ENCODE measurements at regions not wholly inside any gene's neighbourhood (a gene's known extent, or its start where the extent isn't known, plus 50 kb on each side); places are given as distances from the start of the nearest gene placed in this dataset.

DNA sequence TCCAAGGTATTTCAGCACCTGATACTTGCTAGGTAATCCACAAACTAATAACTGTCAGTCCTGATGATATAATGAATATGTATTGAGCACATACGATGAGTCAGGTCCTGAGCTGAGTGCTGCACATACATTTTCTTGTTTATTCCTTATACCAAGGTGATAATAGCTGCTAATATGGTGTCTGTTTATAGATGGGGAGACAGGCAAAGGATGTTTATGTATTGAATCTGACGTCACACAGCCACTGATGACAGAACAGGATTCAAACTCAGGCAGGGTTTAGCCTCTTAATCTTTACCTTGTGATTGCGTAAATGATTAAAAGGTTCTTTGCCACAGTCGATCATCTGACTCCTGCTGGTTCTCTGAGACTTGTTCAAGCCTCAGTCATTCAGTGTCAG is 609.9 kb upstream of the CPEB2 start:
- no peaks in the 10 kb centered on the region for H3K4me1 ChIP-seq (ENCODE audit: insufficient read depth, low read length)
- no peaks in the 10 kb centered on the region for H3K36me3 ChIP-seq (ENCODE audit: insufficient read depth, low read length)
- TF ChIP-seq, protein P1, sequence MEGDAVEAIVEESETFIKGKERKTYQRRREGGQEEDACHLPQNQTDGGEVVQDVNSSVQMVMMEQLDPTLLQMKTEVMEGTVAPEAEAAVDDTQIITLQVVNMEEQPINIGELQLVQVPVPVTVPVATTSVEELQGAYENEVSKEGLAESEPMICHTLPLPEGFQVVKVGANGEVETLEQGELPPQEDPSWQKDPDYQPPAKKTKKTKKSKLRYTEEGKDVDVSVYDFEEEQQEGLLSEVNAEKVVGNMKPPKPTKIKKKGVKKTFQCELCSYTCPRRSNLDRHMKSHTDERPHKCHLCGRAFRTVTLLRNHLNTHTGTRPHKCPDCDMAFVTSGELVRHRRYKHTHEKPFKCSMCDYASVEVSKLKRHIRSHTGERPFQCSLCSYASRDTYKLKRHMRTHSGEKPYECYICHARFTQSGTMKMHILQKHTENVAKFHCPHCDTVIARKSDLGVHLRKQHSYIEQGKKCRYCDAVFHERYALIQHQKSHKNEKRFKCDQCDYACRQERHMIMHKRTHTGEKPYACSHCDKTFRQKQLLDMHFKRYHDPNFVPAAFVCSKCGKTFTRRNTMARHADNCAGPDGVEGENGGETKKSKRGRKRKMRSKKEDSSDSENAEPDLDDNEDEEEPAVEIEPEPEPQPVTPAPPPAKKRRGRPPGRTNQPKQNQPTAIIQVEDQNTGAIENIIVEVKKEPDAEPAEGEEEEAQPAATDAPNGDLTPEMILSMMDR (IDR thresholded peaks at IDR 0.05; ENCODE audit: extremely low read depth, low read depth, low read length) = no peak
- H3K4me3 ChIP-seq (ENCODE audit: insufficient read depth, low read length) = no peak overlapping the region
- no peaks in the 10 kb centered on the region for H3K9me3 ChIP-seq (ENCODE audit: low read depth, low read length)
- H3K27ac ChIP-seq (ENCODE audit: low read depth, low read length) = no peak overlapping the region
- H3K4me2 ChIP-seq (ENCODE audit: insufficient read depth, low read length) = no peak overlapping the region
- no peaks in the 10 kb centered on the region for H3K27me3 ChIP-seq (ENCODE audit: insufficient read depth, low read length)
- no peak overlapping the region for H2AFZ ChIP-seq (ENCODE audit: low read length)
- H4K20me1 ChIP-seq (ENCODE audit: insufficient read depth, low read length) = no peaks in the 10 kb centered on the region
- no peaks in the 10 kb centered on the region for H3K79me2 ChIP-seq (ENCODE audit: insufficient read depth, low read length)
- no peak for DNase-seq (ENCODE audit: insufficient read length, low spot score, missing footprints)

DNA sequence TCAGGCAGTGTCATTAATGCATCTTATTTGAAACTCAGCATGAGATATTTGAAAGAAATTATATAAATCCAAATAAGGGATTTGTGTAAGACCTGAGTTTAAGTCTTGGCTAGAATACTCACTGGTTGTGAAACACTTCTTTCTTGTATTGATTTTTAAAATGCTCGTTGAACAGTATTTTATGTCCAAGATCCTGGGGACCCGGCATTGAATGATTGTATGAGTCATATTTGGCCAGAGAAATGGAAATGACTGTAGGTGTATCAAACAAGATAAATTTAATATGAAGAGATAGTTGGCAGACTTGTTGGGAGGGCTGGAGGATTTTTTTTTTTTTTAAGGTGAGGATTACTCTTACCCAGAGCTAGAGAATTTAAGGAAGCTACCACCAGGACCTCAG is 606.1 kb upstream of the CPEB2 start:
- H4K20me1 ChIP-seq (ENCODE audit: insufficient read depth, low read length) = no peaks in the 10 kb centered on the region
- no peaks in the 10 kb centered on the region for H3K79me2 ChIP-seq (ENCODE audit: insufficient read depth, low read length)
- no peak overlapping the region for H3K27ac ChIP-seq (ENCODE audit: low read depth, low read length)
- H3K4me1 ChIP-seq (ENCODE audit: insufficient read depth, low read length) = no peaks in the 10 kb centered on the region
- H3K36me3 ChIP-seq (ENCODE audit: insufficient read depth, low read length) = no peaks in the 10 kb centered on the region
- TF ChIP-seq, protein P1 (IDR thresholded peaks at IDR 0.05; ENCODE audit: extremely low read depth, low read depth, low read length) = no peak
- H3K4me2 ChIP-seq (ENCODE audit: insufficient read depth, low read length) = no peak overlapping the region
- no peaks in the 10 kb centered on the region for H3K27me3 ChIP-seq (ENCODE audit: insufficient read depth, low read length)
- no peak overlapping the region for H2AFZ ChIP-seq (ENCODE audit: low read length)
- no peaks in the 10 kb centered on the region for H3K9me3 ChIP-seq (ENCODE audit: low read depth, low read length)
- no peak overlapping the region for H3K4me3 ChIP-seq (ENCODE audit: insufficient read depth, low read length)
- DNase-seq (ENCODE audit: insufficient read length, low spot score, missing footprints) = no peak

DNA sequence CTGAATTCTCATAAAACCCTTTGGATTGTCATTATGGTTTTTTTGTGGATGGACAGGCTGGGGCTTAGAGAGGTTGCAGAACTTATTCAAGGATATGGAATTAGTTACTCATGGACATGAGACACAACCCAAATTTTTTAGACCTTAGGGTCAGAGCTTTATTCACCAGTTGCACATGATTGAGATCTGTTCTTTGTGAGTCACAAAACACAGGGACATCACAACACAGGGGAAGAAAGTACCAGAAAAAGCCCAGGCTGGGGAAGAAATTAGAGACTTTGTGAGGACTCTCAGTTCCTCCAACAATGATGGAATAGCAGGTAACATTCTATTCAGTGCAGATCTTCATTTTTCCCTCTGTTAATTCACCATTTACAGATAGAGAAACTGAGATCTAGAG is 602.4 kb upstream of the CPEB2 start:
- no peaks in the 10 kb centered on the region for H3K36me3 ChIP-seq (ENCODE audit: insufficient read depth, low read length)
- TF ChIP-seq, protein P1 (IDR thresholded peaks at IDR 0.05; ENCODE audit: extremely low read depth, low read depth, low read length) = no peak
- no peaks in the 10 kb centered on the region for H3K27me3 ChIP-seq (ENCODE audit: insufficient read depth, low read length)
- no peaks in the 10 kb centered on the region for H3K79me2 ChIP-seq (ENCODE audit: insufficient read depth, low read length)
- no peak overlapping the region for H3K4me2 ChIP-seq (ENCODE audit: insufficient read depth, low read length)
- no peaks in the 10 kb centered on the region for H3K9me3 ChIP-seq (ENCODE audit: low read depth, low read length)
- no peak overlapping the region for H2AFZ ChIP-seq (ENCODE audit: low read length)
- H3K4me1 ChIP-seq (ENCODE audit: insufficient read depth, low read length) = no peaks in the 10 kb centered on the region
- no peak overlapping the region for H3K4me3 ChIP-seq (ENCODE audit: insufficient read depth, low read length)
- no peak overlapping the region for H3K27ac ChIP-seq (ENCODE audit: low read depth, low read length)
- DNase-seq (ENCODE audit: insufficient read length, low spot score, missing footprints) = no peak
- no peaks in the 10 kb centered on the region for H4K20me1 ChIP-seq (ENCODE audit: insufficient read depth, low read length)

DNA sequence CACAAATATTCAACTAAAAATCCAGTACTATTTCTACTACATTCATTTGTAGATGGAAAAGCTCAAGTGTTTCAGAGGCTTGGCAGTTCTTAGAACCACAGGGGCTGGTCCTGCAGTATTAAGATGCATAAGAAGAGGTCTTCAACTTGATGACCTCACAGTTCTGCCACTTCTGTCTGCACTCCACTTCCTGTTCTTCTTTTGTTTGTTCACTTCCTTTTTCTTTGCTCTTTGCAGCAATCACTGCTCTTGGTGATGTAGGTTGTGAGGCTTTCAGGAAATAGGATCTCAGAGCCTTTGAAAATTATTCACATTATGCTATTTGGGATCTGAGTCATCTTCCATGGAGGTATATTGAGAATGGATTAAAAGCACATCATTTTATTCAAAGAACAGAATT is 602.0 kb upstream of the CPEB2 start:
- Histone ChIP-seq H3K4me3 (ENCODE audit: insufficient read depth, low read length) (no peak overlapping the region), H3K4me1 (ENCODE audit: insufficient read depth, low read length) (no peaks in the 10 kb centered on the region), H3K36me3 (ENCODE audit: insufficient read depth, low read length) (no peaks in the 10 kb centered on the region), H3K27ac (ENCODE audit: low read depth, low read length) (no peak overlapping the region), H3K4me2 (ENCODE audit: insufficient read depth, low read length) (no peak overlapping the region), H3K79me2 (ENCODE audit: insufficient read depth, low read length) (no peaks in the 10 kb centered on the region), H3K27me3 (ENCODE audit: insufficient read depth, low read length) (no peaks in the 10 kb centered on the region), H3K9me3 (ENCODE audit: low read depth, low read length) (no peaks in the 10 kb centered on the region), H2AFZ (ENCODE audit: low read length) (no peak overlapping the region), H4K20me1 (ENCODE audit: insufficient read depth, low read length) (no peaks in the 10 kb centered on the region)
- DNase-seq (ENCODE audit: insufficient read length, low spot score, missing footprints) = no peak
- TF ChIP-seq, protein P1 (IDR thresholded peaks at IDR 0.05; ENCODE audit: extremely low read depth, low read depth, low read length) = no peak
